ENCODE measurements at regions not wholly inside any gene's neighbourhood (a gene's known extent, or its start where the extent isn't known, plus 50 kb on each side); places are given as distances from the start of the nearest gene placed in this dataset.

DNA sequence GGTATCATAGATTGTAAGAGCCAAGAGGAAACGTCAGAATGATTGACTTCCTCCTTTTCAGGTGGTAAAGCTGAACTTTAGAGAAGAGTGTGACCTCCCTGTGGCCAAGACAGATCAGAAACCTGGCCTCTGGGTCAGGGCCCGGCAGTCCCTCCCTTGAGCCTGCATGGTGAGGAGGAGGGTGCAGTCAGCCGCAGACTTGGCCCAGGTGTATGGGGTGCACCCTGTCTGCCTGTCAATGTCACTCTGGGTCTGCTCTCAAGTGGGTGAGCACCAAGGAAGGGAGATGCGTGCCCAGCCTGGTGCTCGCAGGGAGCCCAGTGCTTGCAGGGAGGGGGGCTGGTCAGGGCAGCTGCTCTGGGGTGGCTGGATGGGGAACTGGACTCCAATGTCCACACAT is 134.4 kb upstream of the SNTG2 start:
- TF ChIP-seq, protein P1, sequence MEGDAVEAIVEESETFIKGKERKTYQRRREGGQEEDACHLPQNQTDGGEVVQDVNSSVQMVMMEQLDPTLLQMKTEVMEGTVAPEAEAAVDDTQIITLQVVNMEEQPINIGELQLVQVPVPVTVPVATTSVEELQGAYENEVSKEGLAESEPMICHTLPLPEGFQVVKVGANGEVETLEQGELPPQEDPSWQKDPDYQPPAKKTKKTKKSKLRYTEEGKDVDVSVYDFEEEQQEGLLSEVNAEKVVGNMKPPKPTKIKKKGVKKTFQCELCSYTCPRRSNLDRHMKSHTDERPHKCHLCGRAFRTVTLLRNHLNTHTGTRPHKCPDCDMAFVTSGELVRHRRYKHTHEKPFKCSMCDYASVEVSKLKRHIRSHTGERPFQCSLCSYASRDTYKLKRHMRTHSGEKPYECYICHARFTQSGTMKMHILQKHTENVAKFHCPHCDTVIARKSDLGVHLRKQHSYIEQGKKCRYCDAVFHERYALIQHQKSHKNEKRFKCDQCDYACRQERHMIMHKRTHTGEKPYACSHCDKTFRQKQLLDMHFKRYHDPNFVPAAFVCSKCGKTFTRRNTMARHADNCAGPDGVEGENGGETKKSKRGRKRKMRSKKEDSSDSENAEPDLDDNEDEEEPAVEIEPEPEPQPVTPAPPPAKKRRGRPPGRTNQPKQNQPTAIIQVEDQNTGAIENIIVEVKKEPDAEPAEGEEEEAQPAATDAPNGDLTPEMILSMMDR (conservative IDR thresholded peaks at IDR 0.05) = no peak
- no peak overlapping the region for H3K27ac ChIP-seq

DNA sequence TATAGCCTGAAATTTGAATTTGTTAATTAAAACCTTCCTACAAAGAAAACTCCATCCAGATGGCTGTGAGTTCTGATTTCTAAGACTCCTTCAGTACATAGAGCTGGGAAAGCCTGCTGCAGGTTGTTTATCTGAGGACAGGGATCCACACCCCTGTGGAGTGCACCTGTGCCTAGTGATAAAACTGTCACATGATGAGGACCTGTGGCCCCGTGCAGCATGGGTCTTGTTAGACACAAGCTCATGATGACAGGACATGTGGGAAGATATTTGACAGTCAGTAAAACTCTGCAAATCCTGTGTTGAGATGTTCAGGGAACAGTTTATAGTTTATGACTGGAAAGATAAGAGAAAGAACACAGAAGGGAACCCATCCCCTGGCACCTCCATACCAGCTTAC is 133.2 kb upstream of the TMEM18 start:
- TF ChIP-seq, protein P1 (conservative IDR thresholded peaks at IDR 0.05) = no peak
- H3K27ac ChIP-seq = no peak overlapping the region

DNA sequence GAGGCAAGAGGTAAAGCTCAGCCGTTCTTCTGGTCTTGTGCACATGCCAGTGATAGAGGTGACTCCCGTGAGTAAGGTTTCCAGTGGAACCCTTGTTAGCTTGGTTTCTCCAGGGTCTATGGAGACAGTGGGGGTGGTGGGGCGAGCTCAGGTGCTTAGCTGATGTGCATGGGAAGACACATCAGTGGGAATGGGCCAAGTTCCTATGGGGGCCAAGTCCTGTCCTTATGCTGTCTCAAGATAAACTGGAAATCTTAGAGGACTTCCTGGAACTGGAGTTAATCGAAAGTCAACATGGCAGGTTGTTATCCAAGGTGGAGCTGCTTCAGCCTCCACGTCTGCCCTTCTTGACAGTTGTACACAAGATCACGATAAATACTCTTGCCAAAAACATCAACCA is 130.1 kb upstream of the TMEM18 start:
- TF ChIP-seq, protein P1 (conservative IDR thresholded peaks at IDR 0.05) = no peak
- no peak overlapping the region for H3K27ac ChIP-seq

DNA sequence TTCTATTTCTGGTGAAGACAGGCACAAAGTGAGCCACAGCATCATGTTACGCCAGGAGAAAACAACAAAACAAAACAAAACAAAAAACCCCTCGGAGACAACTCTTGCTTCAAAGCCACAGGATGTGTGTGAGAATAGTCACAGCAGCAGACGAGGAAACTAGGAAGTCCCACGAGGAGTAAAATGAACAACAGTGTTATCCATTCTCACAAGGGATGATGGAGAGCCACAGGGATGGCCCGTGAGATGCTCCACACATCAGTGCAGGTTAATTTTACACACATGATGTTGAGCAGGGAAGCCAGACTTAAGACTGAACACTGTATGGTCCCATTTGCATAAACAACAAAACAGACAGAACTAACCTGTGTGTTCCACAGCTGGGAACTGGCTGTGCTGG is 128.5 kb upstream of the TMEM18 start:
- H3K27ac ChIP-seq = no peak overlapping the region
- TF ChIP-seq, protein P1 (conservative IDR thresholded peaks at IDR 0.05) = no peak

DNA sequence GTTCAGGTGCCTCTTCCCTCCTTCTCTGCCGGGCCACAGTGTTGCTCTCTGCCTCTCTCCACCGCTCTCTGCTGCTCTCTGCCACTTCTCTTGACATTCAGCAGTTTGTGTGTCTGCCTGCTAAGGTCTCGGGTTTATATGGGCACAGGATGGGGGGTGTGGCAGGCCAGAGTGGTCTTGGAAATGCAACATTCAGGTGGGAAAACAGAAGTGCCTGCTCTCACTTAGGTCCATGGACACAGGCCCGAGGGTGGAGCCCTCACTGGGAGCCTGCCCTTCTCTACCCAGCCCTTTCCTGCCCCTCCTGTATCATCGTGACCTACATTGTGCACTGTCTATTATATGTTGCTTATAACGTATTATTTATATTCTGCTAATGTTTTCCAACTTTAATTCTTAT is 120.8 kb upstream of the TMEM18 start:
- TF ChIP-seq, protein P1 (conservative IDR thresholded peaks at IDR 0.05) = no peak
- no peak overlapping the region for H3K27ac ChIP-seq

DNA sequence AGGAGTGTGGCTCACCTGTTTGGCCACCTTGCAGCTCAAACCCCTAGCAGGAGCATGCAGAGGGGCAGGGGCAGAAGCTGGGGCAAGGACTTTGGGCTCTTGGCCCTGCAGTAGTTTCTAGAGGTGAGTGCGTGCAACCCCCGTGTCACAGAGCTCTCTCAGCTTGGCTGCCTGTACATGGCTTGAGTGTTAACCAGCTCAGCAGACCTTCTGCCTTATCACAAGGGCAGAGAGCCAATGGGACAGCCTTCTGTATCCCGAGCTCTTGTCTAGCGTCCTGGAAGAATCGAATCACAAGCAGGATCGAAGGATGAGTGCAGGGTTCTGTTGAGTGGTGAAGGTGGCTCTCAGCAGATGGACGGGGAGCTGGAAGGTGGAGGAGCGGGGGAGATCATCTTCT is 120.3 kb upstream of the TMEM18 start:
- H3K27ac ChIP-seq = no peak overlapping the region
- TF ChIP-seq, protein P1 (conservative IDR thresholded peaks at IDR 0.05) = no peak

DNA sequence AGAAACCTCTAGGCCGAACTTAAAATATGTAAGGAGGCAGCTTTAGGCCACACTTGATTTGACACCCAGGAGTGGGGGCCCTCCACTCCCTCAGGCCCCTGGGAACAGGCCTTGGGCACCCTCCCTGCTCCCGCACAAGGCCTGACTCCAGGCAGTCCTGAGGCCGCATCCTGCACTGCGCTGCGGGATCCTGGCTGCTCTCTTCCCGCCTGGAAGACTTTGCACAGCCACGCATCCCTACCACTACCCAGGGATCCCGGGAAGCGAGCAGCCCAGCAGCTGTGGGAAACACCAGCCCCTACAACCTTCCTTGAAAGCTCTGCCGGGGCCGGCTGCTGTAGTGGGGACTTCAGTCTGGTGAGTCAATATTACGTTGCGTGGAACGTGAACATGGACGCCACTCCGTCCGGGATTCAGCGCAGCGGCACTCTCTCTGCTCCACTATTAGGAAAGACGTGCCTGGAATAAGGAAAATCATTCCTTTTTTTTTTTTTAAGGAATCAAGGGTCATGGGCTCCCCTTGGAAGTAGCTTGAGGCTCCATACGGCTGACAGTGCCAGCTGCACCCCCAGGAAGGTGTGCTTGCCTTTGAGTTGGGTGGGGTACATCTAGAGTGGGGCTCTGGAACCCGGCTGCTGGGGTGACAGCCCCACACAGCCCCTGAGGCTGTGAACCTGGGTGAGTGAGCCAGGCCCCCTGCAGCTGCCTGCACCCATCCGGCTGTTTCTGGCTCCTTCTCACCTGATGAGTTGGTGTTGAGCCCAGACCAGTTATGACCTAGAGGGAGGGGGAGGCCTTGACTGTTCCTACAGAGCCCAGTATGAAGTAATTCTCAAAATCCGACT is 119.2 kb upstream of the TMEM18 start:
- TF ChIP-seq, protein P1 (conservative IDR thresholded peaks at IDR 0.05) = no peak
- H3K27ac ChIP-seq = no peak overlapping the region

Data from VCaP (cell line).